ENCODE measurements at regions not wholly inside any gene's neighbourhood (a gene's known extent, or its start where the extent isn't known, plus 50 kb on each side); places are given as distances from the start of the nearest gene placed in this dataset.

- no peak for TF ChIP-seq BCL3 (IDR thresholded peaks at IDR 0.05; ENCODE audit: borderline replicate concordance, insufficient read depth, low read depth, low read length, poor library complexity, severe bottlenecking)
- TF ChIP-seq TARDBP (IDR thresholded peaks at IDR 0.05; ENCODE audit: borderline replicate concordance) = no peak
Measured at GRCh38 chr21:32061729-32062128, 188.9 kb downstream of the HUNK start (continued).

GRCh38 chr21:32056791-32057190 lies 184.0 kb downstream of the HUNK start:
- Histone ChIP-seq H3K27ac (ENCODE audit: control insufficient read depth, insufficient read depth) (no peak overlapping the region), H3K9me3 (replicated peaks; ENCODE audit: control insufficient read depth, insufficient read depth, low read length) (no peaks in the 10 kb centered on the region; the same call in 2 of the 3 replicates), H3K4me2 (ENCODE audit: control insufficient read depth, insufficient read depth) (no peak overlapping the region), H3K79me2 (ENCODE audit: control insufficient read depth, insufficient read depth, low read length) (no peaks in the 10 kb centered on the region), H3K4me3 (no peak overlapping the region), H3K36me3 (ENCODE audit: control insufficient read depth in 2 of 2, insufficient read depth in 2 of 2, low read length in 1 of 2) (no peaks in the 10 kb centered on the region), H3K4me1 (ENCODE audit: control insufficient read depth, insufficient read depth, low read length) (no peaks in the 10 kb centered on the region), H2AFZ (ENCODE audit: control insufficient read depth, low read depth, low read length) (no peak overlapping the region), H3K9ac (ENCODE audit: control insufficient read depth, insufficient read depth, low read length) (no peak overlapping the region), H3K27me3 (replicated peaks in 1 of 2; ENCODE audit: control insufficient read depth in 2 of 2, insufficient read depth in 2 of 2, low read length in 1 of 2) (no peaks in the 10 kb centered on the region), H4K20me1 (ENCODE audit: control insufficient read depth, insufficient read depth) (no peaks in the 10 kb centered on the region)
- BruUV-seq (replicated peaks) = no TSS peak
- 5% methylated on average over 7 of the region's 8 CpGs for WGBS (ENCODE audit: insufficient coverage, insufficient replicate concordance, low lambda C conversion rate, missing lambda C conversion rate)
- DNase-seq (ENCODE audit: low read depth, low spot score) (no peak), FAIRE-seq (no peak), ATAC-seq (no peak)
- ChIA-PET POLR2A (no interaction called here), SMC1A (ENCODE audit: uncharacterized antibody, unreplicated experiment) (no interaction called here), CTCF (no interaction called here), RAD21 (ENCODE audit: unreplicated experiment) (no interaction called here)
- intact Hi-C loops (cut with micrococcal nuclease; ENCODE audit: unreplicated experiment) = no loop called here
- in situ Hi-C loops (cut with MboI) = no loop called here
- TF ChIP-seq IRF5 (IDR thresholded peaks at IDR 0.05; ENCODE audit: borderline replicate concordance) = no peak
- TF ChIP-seq RB1 (IDR thresholded peaks at IDR 0.05; ENCODE audit: borderline replicate concordance) = no peak
- no peak for TF ChIP-seq ATF7 (IDR thresholded peaks at IDR 0.05; ENCODE audit: low read depth)
- no peak for TF ChIP-seq SUZ12 (IDR thresholded peaks at IDR 0.05; ENCODE audit: unreplicated experiment)
- TF ChIP-seq IRF3 (IDR thresholded peaks at IDR 0.05) = no peak
- no peak for TF ChIP-seq POLR2AphosphoS2 (IDR thresholded peaks at IDR 0.05; ENCODE audit: low read depth, low read length)
- no peak for TF ChIP-seq RAD21 (IDR thresholded peaks at IDR 0.05; ENCODE audit: insufficient read depth, low read depth, low read length)
- no peak for TF ChIP-seq HDGF (IDR thresholded peaks at IDR 0.05)
- no peak for TF ChIP-seq IRF4 (IDR thresholded peaks at IDR 0.05; ENCODE audit: low read depth, low read length)
- TF ChIP-seq BACH1 (IDR thresholded peaks at IDR 0.05; ENCODE audit: borderline replicate concordance) = no peak
- no peak for TF ChIP-seq BCLAF1 (IDR thresholded peaks at IDR 0.05)
- TF ChIP-seq CHD2 (IDR thresholded peaks at IDR 0.05; ENCODE audit: borderline replicate concordance, low read depth, low read length) = no peak
- no peak for TF ChIP-seq CBX5 (IDR thresholded peaks at IDR 0.05; ENCODE audit: low read depth)
